H1 (cell line): ENCODE measurements at regions not wholly inside any gene's neighbourhood (a gene's known extent, or its start where the extent isn't known, plus 50 kb on each side); places are given as distances from the start of the nearest gene placed in this dataset.

Source experiments
- CTCF ChIA-PET: fragments of 300-600 bp; sonication (Branson Sonifier 250); formaldehyde crosslinking; loops from one replicate; lab custom pipeline; 2021; ENCODE audit not compliant: partially characterized antibody; lab: Charles Lee
- POLR2A ChIA-PET: fragments of 300-600 bp; sonication (Branson Sonifier 250); formaldehyde crosslinking; loops from one replicate; lab custom pipeline; 2021; ENCODE audit warnings: inconsistent platforms; ENCODE audit not compliant: partially characterized antibody; lab: Charles Lee
- DNase-seq, 2 experiments: peaks; one replicate each; pipeline versions ENCODE4 v3.0.0 to v3.0.0-alpha.2; 2010 to 2022; ENCODE audit warnings: low spot score in 2 of 2, low read depth in 1 of 2, mixed read lengths in 1 of 2
- FAIRE-seq: peaks from 2 replicates; lab custom pipeline; 2011; peaks lifted over from hg19 to GRCh38; lab: Jason Lieb, UNC
- H2AFZ ChIP-seq: 2 replicates; pipeline ENCODE4 v1.8.1; 2012; ENCODE audit warnings: low read length, inconsistent platforms
- H2AK5ac ChIP-seq: 2 replicates; pipeline ENCODE4 v1.6.1; 2013; ENCODE audit warnings: low read depth, low read length
- H2BK120ac ChIP-seq: replicated peaks from 2 replicates; pipeline ENCODE3; 2013; ENCODE audit warnings: low read depth, low read length, inconsistent platforms
- H2BK12ac ChIP-seq: 2 replicates; pipeline ENCODE4 v1.6.1; 2013; ENCODE audit warnings: low read depth, low read length
- H2BK15ac ChIP-seq: 2 replicates; pipeline ENCODE4 v1.6.1; 2013; ENCODE audit warnings: low read length
- H2BK20ac ChIP-seq: 2 replicates; pipeline ENCODE4 v1.6.1; 2013; ENCODE audit warnings: low read length
- H2BK5ac ChIP-seq: 2 replicates; pipeline ENCODE4 v1.6.1; 2013; ENCODE audit warnings: low read depth, low read length
- H3K14ac ChIP-seq: 2 replicates; pipeline ENCODE4 v1.6.1; 2013; ENCODE audit warnings: inconsistent platforms; ENCODE audit not compliant: insufficient read length
- H3K18ac ChIP-seq: 2 replicates; pipeline ENCODE4 v1.6.1; 2013; ENCODE audit warnings: low read length; ENCODE audit errors: extremely low read depth
- H3K23ac ChIP-seq: 2 replicates; pipeline ENCODE4 v1.6.1; 2013; ENCODE audit warnings: inconsistent platforms; ENCODE audit not compliant: insufficient read length
- H3K23me2 ChIP-seq: 2 replicates; pipeline ENCODE4 v1.6.1; 2013; ENCODE audit warnings: low read depth, low read length
- H3K27ac ChIP-seq: 2 replicates; pipeline ENCODE4 v1.6.1; 2011; ENCODE audit warnings: low read depth, low read length, inconsistent platforms
- H3K27me3 ChIP-seq, 4 experiments: replicated peaks in 1 of 4; 1 replicate in 1 of 4; 2 replicates in 3 of 4; pipeline versions ENCODE4 v1.6.1 to v1.8.1; 2011 to 2013; ENCODE audit warnings: low read length in 3 of 4, mild to moderate bottlenecking in 3 of 4, inconsistent platforms in 2 of 4, mixed read lengths in 2 of 4, moderate library complexity in 1 of 4; ENCODE audit not compliant: control insufficient read depth in 3 of 4, insufficient read depth in 3 of 4; ENCODE audit errors: extremely low read depth in 1 of 4
- H3K36me3 ChIP-seq, 4 experiments: 2 replicates each; pipeline versions ENCODE4 v1.6.1 to v1.8.1; 2011 to 2013; ENCODE audit warnings: mild to moderate bottlenecking in 4 of 4, low read length in 3 of 4, moderate library complexity in 2 of 4, control low read depth in 1 of 4, inconsistent platforms in 1 of 4; ENCODE audit not compliant: insufficient read depth in 4 of 4, control insufficient read depth in 2 of 4
- H3K4ac ChIP-seq: replicated peaks from 2 replicates; pipeline ENCODE3; 2013; ENCODE audit warnings: low read length, low read depth, mixed read lengths, inconsistent platforms; ENCODE audit not compliant: insufficient read length
- H3K4me1 ChIP-seq, 4 experiments: replicated peaks in 1 of 4; 1 replicate in 1 of 4; 2 replicates in 3 of 4; pipeline versions ENCODE4 v1.6.1 to v1.8.1; 2011 to 2013; ENCODE audit warnings: low read length in 3 of 4, inconsistent platforms in 2 of 4, mixed read lengths in 1 of 4; ENCODE audit not compliant: insufficient read depth in 4 of 4, control insufficient read depth in 3 of 4
- H3K4me2 ChIP-seq, 2 experiments: 2 replicates each; pipeline versions ENCODE4 v1.6.1 to v1.8.1; 2011 to 2013; ENCODE audit warnings: low read depth in 2 of 2, low read length in 2 of 2, control low read depth in 1 of 2, inconsistent platforms in 1 of 2, mild to moderate bottlenecking in 1 of 2; ENCODE audit not compliant: insufficient read depth in 1 of 2
- H3K4me3 ChIP-seq, 4 experiments: fragments of 200-600, 300-600 bp in 1 of 4; sonication (generic), shearing (Covaris generic), sonication (Bioruptor Twin) in 1 of 4; 2 replicates each; pipeline versions ENCODE4 v1.5.1 to v1.8.1; 2011 to 2016; ENCODE audit warnings: low read length in 4 of 4, low read depth in 3 of 4, control low read depth in 2 of 4, inconsistent platforms in 2 of 4, mild to moderate bottlenecking in 2 of 4, mixed read lengths in 1 of 4, moderate library complexity in 1 of 4; ENCODE audit not compliant: insufficient read depth in 2 of 4; ENCODE audit errors: extremely low read depth in 1 of 4
- H3K56ac ChIP-seq: replicated peaks from 2 replicates; pipeline ENCODE3; 2013; ENCODE audit warnings: low read depth, mild to moderate bottlenecking, mixed read lengths, low read length, inconsistent platforms; ENCODE audit not compliant: insufficient read length
- H3K79me1 ChIP-seq: 2 replicates; pipeline ENCODE4 v1.6.1; 2013; ENCODE audit warnings: low read depth, low read length, control low read depth
- H3K79me2 ChIP-seq, 2 experiments: 2 replicates each; pipeline versions ENCODE4 v1.6.1 to v1.8.1; 2012 to 2013; ENCODE audit warnings: low read length in 2 of 2, mild to moderate bottlenecking in 2 of 2, inconsistent platforms in 1 of 2; ENCODE audit not compliant: insufficient read depth in 2 of 2, control insufficient read depth in 1 of 2
- H3K9ac ChIP-seq, 4 experiments: replicated peaks in 1 of 4; 1 replicate in 1 of 4; 2 replicates in 3 of 4; pipeline versions ENCODE4 v1.6.1 to v1.8.1; 2011 to 2013; ENCODE audit warnings: low read depth in 3 of 4, low read length in 3 of 4, control low read depth in 2 of 4, mild to moderate bottlenecking in 2 of 4, moderate library complexity in 2 of 4, inconsistent platforms in 1 of 4; ENCODE audit errors: extremely low read depth in 1 of 4
- H3K9me3 ChIP-seq, 2 experiments: 2 replicates each; pipeline versions ENCODE4 v1.6.1 to v1.8.1; 2012 to 2013; ENCODE audit warnings: mild to moderate bottlenecking in 2 of 2, moderate library complexity in 2 of 2, control low read depth in 1 of 2, inconsistent platforms in 1 of 2, low read depth in 1 of 2, low read length in 1 of 2, mixed read lengths in 1 of 2; ENCODE audit not compliant: insufficient read depth in 2 of 2
- H4K20me1 ChIP-seq, 2 experiments: replicated peaks in 1 of 2; 2 replicates each; pipeline versions ENCODE3 to v1.8.1; 2011 to 2013; ENCODE audit warnings: inconsistent platforms in 2 of 2, low read length in 2 of 2, mild to moderate bottlenecking in 1 of 2; ENCODE audit not compliant: insufficient read depth in 2 of 2, control insufficient read depth in 1 of 2
- H4K5ac ChIP-seq: 2 replicates; pipeline ENCODE4 v1.6.1; 2013; ENCODE audit warnings: low read length, low read depth, mixed read lengths, inconsistent platforms; ENCODE audit not compliant: insufficient read length
- H4K8ac ChIP-seq: 2 replicates; pipeline ENCODE4 v1.8.0; 2013; ENCODE audit warnings: mild to moderate bottlenecking, moderate library complexity, low read length, inconsistent platforms; ENCODE audit not compliant: insufficient read depth; ENCODE audit errors: extremely low read depth
- H4K91ac ChIP-seq: replicated peaks from 2 replicates; pipeline ENCODE3; 2013; ENCODE audit warnings: low read length, mixed read lengths, inconsistent platforms; ENCODE audit not compliant: insufficient read length
- SIN3A ChIP-seq, 2 experiments: IDR thresholded peaks in 1 of 2; conservative IDR thresholded peaks in 1 of 2; 2 replicates each; pipeline ENCODE4 v1.6.1; 2011 to 2012; ENCODE audit warnings: low read length in 2 of 2, improper control_type of control experiment in 1 of 2, low read depth in 1 of 2, mild to moderate bottlenecking in 1 of 2
- WGBS, 2 experiments: shearing (Covaris generic) in 1 of 2; methylation state at CpG; one replicate each; pipeline versions ENCODE4 v1.1.6 to v1.1.7; 2013 to 2015; ENCODE audit warnings: low lambda C conversion rate in 2 of 2, mixed read lengths in 2 of 2, inconsistent platforms in 1 of 2, low coverage in 1 of 2, missing lambda C conversion rate in 1 of 2; ENCODE audit not compliant: insufficient replicate concordance in 2 of 2, insufficient coverage in 1 of 2, insufficient read length in 1 of 2; ENCODE audit errors: extremely low coverage in 1 of 2, missing lambda C conversion rate in 1 of 2; 5-methylcytosine and 5-hydroxymethylcytosine counted together

DNA sequence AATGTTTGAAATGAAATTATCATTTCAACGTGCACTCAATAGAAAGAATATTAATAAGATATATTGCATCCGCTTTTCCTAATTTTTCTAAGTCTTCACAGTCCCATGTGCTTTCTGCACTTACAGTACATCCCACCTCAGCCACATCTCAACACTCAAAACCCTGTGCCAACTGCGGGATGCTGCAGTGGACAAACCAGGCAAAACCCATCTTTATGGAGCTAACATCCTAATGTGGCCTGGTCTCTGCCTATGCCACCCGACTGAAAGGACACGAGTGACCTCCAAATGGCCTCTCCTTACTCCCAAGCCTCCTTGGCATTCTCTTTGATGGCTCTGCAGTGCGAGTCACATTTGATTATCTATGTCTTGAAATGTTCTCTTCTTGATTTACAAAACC, 57.4 kb upstream of the ADRB1 start:
- Histone ChIP-seq H3K9me3 (no peaks in the 10 kb centered on the region), H2BK12ac (no peak overlapping the region), H3K14ac (no peak overlapping the region), H3K36me3 (no peaks in the 10 kb centered on the region), H4K20me1 (no peaks in the 10 kb centered on the region), H4K5ac (no peak overlapping the region), H3K56ac (no peak overlapping the region), H3K4me2 (no peak overlapping the region), H3K23me2 (no peaks in the 10 kb centered on the region), H3K4me1 (no peaks in the 10 kb centered on the region), H2BK20ac (no peak overlapping the region), H3K4ac (no peak overlapping the region), H2BK15ac (no peak overlapping the region), H4K91ac (no peak overlapping the region), H2AFZ (no peak overlapping the region), H3K27ac (no peak overlapping the region), H4K8ac (no peak overlapping the region), H3K9ac (no peak overlapping the region), H3K4me3 (no peak overlapping the region), H3K79me2 (no peaks in the 10 kb centered on the region), H3K27me3 (no peaks in the 10 kb centered on the region), H3K18ac (no peak overlapping the region), H2BK120ac (no peak overlapping the region), H2AK5ac (no peak overlapping the region), H3K23ac (no peak overlapping the region), H3K79me1 (no peaks in the 10 kb centered on the region), H2BK5ac (no peak overlapping the region)
- no peak for DNase-seq
- ChIA-PET CTCF (interaction anchor here (0.9 to 1.1 kb wide), 2 partner anchors 10 to 18 kb away, joined by 3 read pairs; no protein-coding TSS in a partner anchor), POLR2A (interaction anchor here (1.2 kb wide), 1 partner anchor 8 kb away, joined by 3 read pairs; no protein-coding TSS in a partner anchor)
- WGBS, 2 experiments: 92% methylated on average over 6 of the region's 6 CpGs; no CpG with 5 or more reads in 1 of the 2 experiments
- FAIRE-seq: no peak
- TF ChIP-seq SIN3A (conservative IDR thresholded peaks at IDR 0.05 in 1 of 2, IDR thresholded peaks at IDR 0.05 in 1 of 2; ENCODE audit: low read depth in 1 of 2, low read length in 2 of 2): no peak
